ENCODE measurements at regions not wholly inside any gene's neighbourhood (a gene's known extent, or its start where the extent isn't known, plus 50 kb on each side); places are given as distances from the start of the nearest gene placed in this dataset.

- TF ChIP-seq CTCF (IDR thresholded peaks at IDR 0.05): no peak
- TF ChIP-seq POLR2A (IDR thresholded peaks at IDR 0.05; ENCODE audit: low read depth): no peak
- no peak for TF ChIP-seq POLR2AphosphoS5 (IDR thresholded peaks at IDR 0.05)
- no peak for TF ChIP-seq EP300 (IDR thresholded peaks at IDR 0.05)
Observed at GRCh38 chr12:63222582-63222981, 71.6 kb upstream of the AVPR1A start.
